ENCODE measurements at regions not wholly inside any gene's neighbourhood (a gene's known extent, or its start where the extent isn't known, plus 50 kb on each side); places are given as distances from the start of the nearest gene placed in this dataset.

GRCh38 chr11:134883484-134883883 lies 471.4 kb upstream of the B3GAT1 start:
- no peak for TF ChIP-seq EZH2 (IDR thresholded peaks at IDR 0.05; ENCODE audit: borderline replicate concordance, insufficient read depth, low read depth, low read length, poor library complexity, severe bottlenecking)
- no peak for TF ChIP-seq CTCF (IDR thresholded peaks at IDR 0.05)
- Mint-ChIP-seq H3K27ac (no peak overlapping the region), H3K9me3 (ENCODE audit: insufficient read depth) (no peaks in the 10 kb centered on the region), H3K4me1 (no peaks in the 10 kb centered on the region), H3K4me3 (no peak overlapping the region), H3K27me3 (peaks cover 18% of the 10 kb centered on the region)
- Histone ChIP-seq H3K4me2 (replicated peaks; ENCODE audit: low read depth, low read length, poor library complexity, severe bottlenecking) (no peak overlapping the region), H3K4me3 (ENCODE audit: control extremely low read depth in 1 of 5, extremely low read depth in 1 of 5, insufficient read depth in 1 of 5, low read depth in 2 of 5, low read length in 4 of 5) (no peak overlapping the region), H3K9me3 (ENCODE audit: control extremely low read depth in 1 of 3, control insufficient read depth in 2 of 3, insufficient read depth in 1 of 3, low read length in 2 of 3) (no peaks in the 10 kb centered on the region), H4K20me1 (ENCODE audit: control insufficient read depth, insufficient read depth, low read length, poor library complexity, severe bottlenecking) (no peaks in the 10 kb centered on the region), H3K27me3 (replicated peaks in 1 of 4; ENCODE audit: control extremely low read depth in 1 of 4, control insufficient read depth in 3 of 4, insufficient read depth in 4 of 4, low read length in 3 of 4) (no peaks in the 10 kb centered on the region), H3K4me1 (ENCODE audit: control insufficient read depth in 2 of 2, insufficient read depth in 2 of 2, low read length in 2 of 2) (no peaks in the 10 kb centered on the region), H3K9ac (ENCODE audit: low read length) (no peak overlapping the region), H3K27ac (ENCODE audit: low read length in 2 of 2) (no peak overlapping the region), H2AFZ (ENCODE audit: insufficient read depth, low read depth, low read length, poor library complexity, severe bottlenecking) (no peak overlapping the region), H3K36me3 (replicated peaks in 1 of 2; ENCODE audit: control extremely low read depth in 1 of 2, control insufficient read depth in 1 of 2, extremely low read depth in 1 of 2, insufficient read depth in 2 of 2, low read length in 1 of 2) (no peaks in the 10 kb centered on the region), H3K79me2 (ENCODE audit: control insufficient read depth, insufficient read depth, low read length) (no peaks in the 10 kb centered on the region)
- ChIA-PET CTCF (no interaction called here), POLR2A (no interaction called here)
- WGBS (ENCODE audit: insufficient coverage), result 89% methylated on average over 6 of the region's 8 CpGs
- no peak for ATAC-seq (ENCODE audit: low read depth)
- intact Hi-C loops (cut with micrococcal nuclease), result no loop called here
- DNase-seq, result no peak

GRCh38 chr11:134882671-134883297 lies 470.7 kb upstream of the B3GAT1 start:
- H3K36me3 ChIP-seq (replicated peaks in 1 of 2; ENCODE audit: control extremely low read depth in 1 of 2, control insufficient read depth in 1 of 2, extremely low read depth in 1 of 2, insufficient read depth in 2 of 2, low read length in 1 of 2), result no peaks in the 10 kb centered on the region
- POLR2A ChIA-PET, result no interaction called here
- ATAC-seq (ENCODE audit: low read depth), result no peak
- no peak overlapping the region for H3K27ac Mint-ChIP-seq
- DNase-seq, result no peak
- H3K4me3 ChIP-seq (ENCODE audit: control extremely low read depth in 1 of 5, extremely low read depth in 1 of 5, insufficient read depth in 1 of 5, low read depth in 2 of 5, low read length in 4 of 5), result no peak overlapping the region
- H3K4me3 Mint-ChIP-seq, result no peak overlapping the region
- intact Hi-C loops (cut with micrococcal nuclease), result no loop called here
- peaks cover 20% of the 10 kb centered on the region for H3K27me3 Mint-ChIP-seq
- 89% methylated on average over 2 of the region's 13 CpGs for WGBS (ENCODE audit: insufficient coverage)
- no peaks in the 10 kb centered on the region for H3K4me1 Mint-ChIP-seq
- CTCF ChIA-PET, result no interaction called here
- H3K4me2 ChIP-seq (replicated peaks; ENCODE audit: low read depth, low read length, poor library complexity, severe bottlenecking), result no peak overlapping the region
- H2AFZ ChIP-seq (ENCODE audit: insufficient read depth, low read depth, low read length, poor library complexity, severe bottlenecking), result no peak overlapping the region
- no peaks in the 10 kb centered on the region for H3K4me1 ChIP-seq (ENCODE audit: control insufficient read depth in 2 of 2, insufficient read depth in 2 of 2, low read length in 2 of 2)
- TF ChIP-seq EZH2 (IDR thresholded peaks at IDR 0.05; ENCODE audit: borderline replicate concordance, insufficient read depth, low read depth, low read length, poor library complexity, severe bottlenecking) (no peak), CTCF (IDR thresholded peaks at IDR 0.05) (no peak)
- no peak overlapping the region for H3K9ac ChIP-seq (ENCODE audit: low read length)
- H3K9me3 Mint-ChIP-seq (ENCODE audit: insufficient read depth), result no peaks in the 10 kb centered on the region
- no peaks in the 10 kb centered on the region for H3K9me3 ChIP-seq (ENCODE audit: control extremely low read depth in 1 of 3, control insufficient read depth in 2 of 3, insufficient read depth in 1 of 3, low read length in 2 of 3)
- H3K27ac ChIP-seq (ENCODE audit: low read length in 2 of 2), result no peak overlapping the region
- no peaks in the 10 kb centered on the region for H3K79me2 ChIP-seq (ENCODE audit: control insufficient read depth, insufficient read depth, low read length)
- no peaks in the 10 kb centered on the region for H3K27me3 ChIP-seq (replicated peaks in 1 of 4; ENCODE audit: control extremely low read depth in 1 of 4, control insufficient read depth in 3 of 4, insufficient read depth in 4 of 4, low read length in 3 of 4)
- H4K20me1 ChIP-seq (ENCODE audit: control insufficient read depth, insufficient read depth, low read length, poor library complexity, severe bottlenecking), result no peaks in the 10 kb centered on the region
